NCI-H82 (cell line): ENCODE measurements at regions not wholly inside any gene's neighbourhood (a gene's known extent, or its start where the extent isn't known, plus 50 kb on each side); places are given as distances from the start of the nearest gene placed in this dataset.
A peak's percentile ranks its signal among the peaks of the same experiment; 100 is the strongest.
"Not testable (repeated sequence)": the region's sequence is repeated elsewhere in the genome, so short reads cannot be mapped to it uniquely, and the experiment has no call there.

Source experiments
- DNase-seq: peaks from one replicate; lab custom pipeline; 2025; lab: John Stamatoyannopoulos, UW

DNA sequence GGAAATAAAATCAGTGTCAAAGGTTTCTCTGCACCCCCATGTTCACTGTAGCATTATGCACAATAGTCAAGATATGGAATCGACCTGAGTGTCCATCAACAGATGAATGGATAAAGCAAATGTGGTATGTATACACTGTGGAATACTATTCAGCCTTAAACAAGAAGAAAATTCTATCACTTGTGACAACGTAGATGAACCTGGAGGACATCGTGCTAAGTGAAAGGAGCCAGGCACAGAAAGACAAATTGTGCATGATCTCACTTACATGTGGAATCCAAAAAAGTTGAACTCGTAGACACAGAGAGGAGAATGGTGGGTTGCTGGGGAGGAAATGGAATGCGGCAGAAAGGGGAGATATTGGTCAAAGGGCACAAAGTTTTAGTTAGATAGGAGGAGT lies 136.3 kb upstream of the ESR1 start:
- DNase-seq: no peak

GRCh38 chr6:151674578-151674977 lies 132.9 kb upstream of the ESR1 start:
- no peak for DNase-seq

- DNase-seq: peak; percentile 72
Measured at GRCh38 chr6:151675746-151676459, 131.6 kb upstream of the ESR1 start.

DNA sequence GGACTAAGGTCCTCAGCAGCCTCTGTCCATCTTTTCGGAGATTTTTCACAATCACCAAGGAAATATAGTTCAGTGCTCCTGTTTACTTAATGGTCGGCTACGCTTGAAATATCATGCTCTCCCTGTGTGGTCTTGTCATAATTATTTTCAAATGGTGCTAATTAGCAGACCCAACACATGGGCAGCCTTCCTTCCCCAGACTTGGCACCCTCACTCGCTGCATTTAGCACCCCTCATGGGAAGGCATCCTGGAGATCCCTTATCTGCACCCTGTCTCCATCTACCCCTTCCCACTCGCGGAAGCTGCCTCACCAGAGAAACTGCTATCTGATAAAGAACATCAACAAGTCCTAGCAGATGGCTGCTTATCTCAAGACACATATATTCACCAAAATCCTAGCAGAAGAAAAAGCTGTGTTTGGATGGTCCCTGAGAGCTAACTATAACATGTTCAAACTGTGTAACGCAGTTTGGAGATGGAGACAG lies 131.0 kb upstream of the ESR1 start:
- no peak for DNase-seq

- DNase-seq: no peak
Measured at GRCh38 chr6:151677404-151677803, 130.1 kb upstream of the ESR1 start.

DNA sequence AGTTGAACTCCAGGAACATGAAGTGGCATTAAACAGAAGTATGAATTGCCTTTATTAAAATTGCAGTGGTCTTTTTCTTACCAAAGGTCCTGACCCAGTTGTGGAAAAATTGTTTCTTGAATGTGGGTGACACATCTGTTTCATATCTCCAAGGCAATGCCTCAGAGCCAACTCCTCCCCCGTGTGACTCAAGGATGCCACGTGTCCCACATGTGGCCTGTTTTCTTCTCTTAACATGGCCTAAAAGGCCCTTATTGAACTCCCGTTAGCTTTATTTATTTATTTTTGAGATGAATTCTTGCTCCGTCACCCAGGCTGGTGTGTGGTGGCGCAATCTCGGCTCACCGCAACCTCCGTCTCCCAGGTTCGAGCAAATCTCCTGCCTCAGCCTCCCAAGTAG lies 128.4 kb upstream of the ESR1 start:
- DNase-seq: no peak

DNA sequence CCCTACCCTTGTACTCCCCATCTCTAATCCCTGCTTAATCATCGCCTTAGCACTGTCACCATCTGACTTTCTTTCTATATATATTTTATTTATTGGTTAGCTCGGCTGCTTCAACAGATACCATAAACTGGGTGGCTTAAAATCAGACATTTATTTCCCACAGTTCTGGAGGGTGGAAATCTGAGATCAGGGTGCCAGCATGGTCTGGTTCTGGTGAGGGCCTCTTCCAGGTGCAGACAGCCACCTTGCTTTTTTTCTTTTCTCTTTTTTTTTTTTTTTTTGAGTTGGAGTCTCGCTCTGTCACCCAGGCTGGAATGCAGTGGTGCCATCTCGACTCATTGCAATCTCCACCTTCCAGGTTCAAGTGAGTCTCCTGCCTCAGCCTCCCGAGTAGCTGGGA lies 127.5 kb upstream of the ESR1 start:
- DNase-seq: peak; percentile 55

GRCh38 chr6:151680846-151681432 lies 126.5 kb upstream of the ESR1 start:
- no peak for DNase-seq

DNA sequence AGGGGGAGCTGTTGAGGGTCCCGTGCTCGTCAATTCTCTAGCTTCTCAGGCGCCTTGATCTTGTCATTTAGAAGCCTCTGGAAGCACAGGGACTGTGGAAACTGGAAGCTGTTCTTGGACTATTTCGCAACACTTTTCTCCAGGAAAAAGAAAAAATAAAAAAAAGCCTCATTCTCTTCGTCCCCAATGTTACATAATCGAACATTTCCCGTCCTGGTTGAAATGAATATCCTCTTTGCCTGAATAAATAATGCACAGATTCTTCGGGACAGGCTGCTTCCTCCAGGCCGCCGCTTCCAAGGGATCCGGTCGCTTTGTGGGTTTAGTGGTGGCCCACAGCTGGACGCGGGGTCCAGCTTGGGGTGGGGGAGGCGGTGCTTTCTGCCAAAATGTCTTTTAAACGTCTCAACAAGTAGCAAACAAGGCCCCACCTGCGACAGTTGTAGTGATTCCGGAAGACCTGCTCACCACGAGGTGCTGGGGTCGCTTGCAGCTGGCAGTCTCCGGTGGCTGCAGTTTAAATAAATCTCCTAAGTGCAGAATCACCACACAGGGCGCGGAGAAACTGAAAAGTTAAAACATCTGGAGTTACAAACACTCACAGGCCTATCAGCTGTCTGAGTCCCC lies 125.9 kb upstream of the ESR1 start:
- DNase-seq: no peak

DNA sequence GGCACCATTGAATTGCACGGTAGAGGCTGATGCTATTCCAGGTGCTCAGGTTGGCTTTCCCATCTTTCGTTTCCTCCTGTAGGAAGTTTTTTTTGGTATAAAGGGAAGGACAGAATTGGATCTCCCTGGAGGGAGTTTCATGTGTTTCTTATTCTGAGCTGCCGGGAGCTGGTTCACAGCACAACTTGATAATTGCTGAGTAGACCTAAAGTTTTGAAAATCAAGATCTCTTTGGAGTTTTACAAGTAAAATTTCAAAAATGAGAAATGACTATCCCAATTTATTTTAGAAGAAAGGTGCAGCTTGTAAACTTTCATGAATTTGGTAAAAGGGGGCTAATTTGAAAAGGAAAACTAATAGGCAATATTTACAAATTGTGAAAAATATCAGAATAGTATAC lies 125.2 kb upstream of the ESR1 start:
- no peak for DNase-seq

DNA sequence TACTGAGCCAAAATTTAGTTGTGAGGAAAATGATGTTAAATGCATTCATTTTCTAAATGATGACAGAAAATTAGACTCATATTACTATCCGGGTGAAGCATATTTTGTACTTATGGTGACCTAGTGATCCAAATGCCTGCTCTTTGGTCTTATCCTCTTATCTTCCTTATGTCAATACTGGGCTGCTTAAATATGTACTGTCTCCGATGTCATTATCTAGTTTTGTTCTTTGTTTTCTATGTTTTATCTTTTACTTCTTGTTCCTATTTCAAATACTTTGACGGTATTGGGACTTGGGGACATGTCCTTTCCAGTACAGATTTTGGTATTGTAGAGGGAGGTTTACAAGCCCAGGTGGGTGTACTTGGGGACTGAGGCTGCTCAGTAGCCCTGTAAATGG lies 124.6 kb upstream of the ESR1 start:
- peak; percentile 30 for DNase-seq

DNA sequence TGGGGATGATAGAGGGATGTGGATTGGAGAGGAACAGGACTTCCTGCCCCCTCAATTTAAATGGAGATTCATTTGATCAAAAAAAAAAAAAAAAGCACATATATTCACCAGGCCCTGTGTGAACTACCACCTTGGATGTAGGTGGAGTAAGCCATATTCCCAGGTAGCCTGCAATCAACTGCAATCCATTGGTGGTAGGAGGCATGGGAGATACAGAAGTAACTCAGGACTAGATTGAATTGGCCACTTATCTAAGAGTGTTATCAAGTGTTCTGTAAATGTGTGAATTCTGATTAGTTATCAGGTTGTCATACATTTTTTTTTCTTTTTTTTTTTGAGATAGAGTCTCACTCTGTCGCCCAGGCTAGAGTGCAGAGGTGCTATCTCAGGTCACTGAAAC lies 124.1 kb upstream of the ESR1 start:
- no peak for DNase-seq

GRCh38 chr6:151689499-151690201 lies 117.8 kb upstream of the ESR1 start:
- no peak for DNase-seq

- DNase-seq: peak; percentile 19
Measured at GRCh38 chr6:151690303-151690702, 117.2 kb upstream of the ESR1 start.

DNA sequence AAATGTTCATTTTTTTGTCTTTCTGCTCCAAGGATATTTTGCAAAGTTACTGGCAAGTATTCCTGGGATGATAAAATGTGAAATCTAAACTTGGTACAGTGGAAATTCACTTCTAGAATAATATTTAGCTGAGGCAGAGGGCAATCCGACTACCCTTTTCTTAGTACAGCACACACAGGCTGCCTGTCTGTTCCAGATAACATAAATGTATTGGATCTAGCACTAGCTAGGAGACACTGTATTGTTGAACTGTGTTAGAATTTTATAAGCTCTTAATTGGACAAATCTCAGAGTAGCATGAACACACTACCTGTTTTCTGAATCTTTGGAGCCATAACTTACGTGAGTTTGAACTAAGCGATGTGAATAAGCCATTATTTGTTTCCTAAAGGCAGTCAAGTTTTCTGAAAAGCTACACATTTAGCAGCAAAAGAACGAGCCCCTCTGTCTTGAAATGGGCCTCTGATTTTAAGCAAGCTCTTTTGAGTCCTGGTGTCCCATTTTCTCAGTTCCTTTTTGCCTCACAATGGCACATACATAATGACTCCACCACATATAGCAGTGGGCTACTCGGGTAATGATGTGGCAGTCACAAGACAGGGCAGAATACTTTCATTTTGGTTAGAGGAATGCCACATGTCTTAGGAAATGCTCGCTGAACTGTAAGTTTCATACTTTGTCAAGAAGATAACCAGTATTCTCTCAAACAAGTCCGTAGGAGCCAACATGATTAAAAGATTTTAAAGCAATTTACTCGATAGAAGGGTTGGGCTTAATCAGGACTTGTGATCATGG lies 116.5 kb upstream of the ESR1 start:
- peak; percentile 25 for DNase-seq

- DNase-seq: no peak
Measured at GRCh38 chr6:151692216-151692615, 115.3 kb upstream of the ESR1 start.

DNA sequence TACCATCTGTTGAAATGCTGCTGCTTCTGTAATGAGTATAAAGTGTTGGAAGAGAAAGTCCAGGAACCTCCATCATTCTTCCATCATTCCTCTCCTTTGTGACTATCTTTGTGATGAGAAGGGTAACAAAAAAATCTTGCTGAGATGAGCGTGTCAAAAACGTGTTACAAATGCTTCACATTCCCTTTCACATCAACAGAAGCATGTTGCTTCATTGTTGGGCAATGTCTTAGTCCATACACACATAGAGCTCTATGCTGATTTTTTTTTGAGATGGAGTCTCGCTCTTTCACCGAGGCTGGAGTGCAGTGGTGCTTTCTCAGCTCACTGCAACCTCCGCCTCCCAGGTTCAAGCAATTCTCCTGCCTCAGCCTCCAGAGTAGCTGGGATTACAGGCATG lies 114.1 kb upstream of the ESR1 start:
- no peak for DNase-seq

DNA sequence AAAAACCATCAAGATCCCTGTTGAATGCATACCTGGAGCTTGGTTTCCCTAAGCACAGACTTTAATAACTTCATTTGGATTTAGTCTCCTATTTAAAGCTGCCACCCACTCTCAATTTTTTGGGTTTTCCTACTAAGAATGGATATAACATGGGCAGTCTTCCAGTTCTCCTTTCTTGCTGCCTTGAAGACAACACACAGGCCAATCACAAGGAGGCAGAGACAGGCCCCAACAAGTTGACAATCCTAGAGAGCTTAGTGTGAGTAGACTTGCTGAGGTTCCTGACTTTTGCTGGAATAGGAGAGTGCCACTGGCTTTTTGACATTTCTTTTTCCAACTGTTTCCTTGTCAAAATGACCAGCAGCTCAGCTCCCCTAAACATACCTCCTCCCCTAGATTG lies 112.3 kb upstream of the ESR1 start:
- no peak for DNase-seq

DNA sequence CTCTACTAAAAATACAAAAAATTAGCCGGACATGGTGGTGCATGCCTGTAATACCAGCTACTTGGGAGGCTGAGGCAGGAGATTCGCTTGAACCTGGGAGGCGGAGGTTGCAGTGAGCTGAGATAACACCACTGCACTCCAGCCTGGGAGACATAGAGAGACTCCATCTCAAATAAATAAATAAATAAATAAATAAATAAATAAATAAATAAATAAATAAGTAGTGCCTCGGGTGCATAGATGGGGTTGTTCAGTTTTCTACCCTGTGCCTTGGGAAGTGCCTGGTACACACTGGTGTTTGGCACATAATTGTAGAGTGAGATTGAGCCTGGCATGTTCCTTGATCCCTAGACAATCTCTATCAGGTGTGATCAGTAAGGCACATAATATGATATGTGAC lies 111.2 kb upstream of the ESR1 start:
- not testable (repeated sequence) for DNase-seq

GRCh38 chr6:151698931-151699700 lies 108.4 kb upstream of the ESR1 start:
- DNase-seq: no peak

- no peak for DNase-seq
Measured at GRCh38 chr6:151699719-151700118, 107.8 kb upstream of the ESR1 start.
